ENCODE measurements at regions not wholly inside any gene's neighbourhood (a gene's known extent, or its start where the extent isn't known, plus 50 kb on each side); places are given as distances from the start of the nearest gene placed in this dataset.

GRCh38 chr3:194757647-194758061, 72.0 kb downstream of the FAM43A start:
- Histone ChIP-seq H3K36me3 (ENCODE audit: insufficient read depth) (no peaks in the 10 kb centered on the region), H3K4me3 (ENCODE audit: low read depth, low read length) (no peak overlapping the region), H3K27ac (ENCODE audit: low read depth) (no peak overlapping the region), H3K4me1 (ENCODE audit: insufficient read depth) (no peaks in the 10 kb centered on the region)
- peak; percentile 74 for DNase-seq (ENCODE audit: extremely low spot score)
- WGBS, result 30% methylated on average over 2 of the region's 2 CpGs

- DNase-seq (ENCODE audit: extremely low spot score), result no peak
- Histone ChIP-seq H3K4me1 (ENCODE audit: insufficient read depth) (no peaks in the 10 kb centered on the region), H3K4me3 (ENCODE audit: low read depth, low read length) (no peak overlapping the region), H3K36me3 (ENCODE audit: insufficient read depth) (no peaks in the 10 kb centered on the region), H3K27ac (ENCODE audit: low read depth) (no peak overlapping the region)
- 93% methylated on average over 2 of the region's 2 CpGs for WGBS
Observed at GRCh38 chr3:194758716-194759115, 73.0 kb downstream of the FAM43A start.

- no peak for DNase-seq (ENCODE audit: extremely low spot score)
- 75% methylated on average over 9 of the region's 9 CpGs for WGBS
- Histone ChIP-seq H3K27ac (ENCODE audit: low read depth) (no peak overlapping the region), H3K4me1 (ENCODE audit: insufficient read depth) (no peaks in the 10 kb centered on the region), H3K4me3 (ENCODE audit: low read depth, low read length) (no peak overlapping the region), H3K36me3 (ENCODE audit: insufficient read depth) (no peaks in the 10 kb centered on the region)
Observed at GRCh38 chr3:194760494-194761137, 74.9 kb downstream of the FAM43A start.

GRCh38 chr3:194761384-194761783, 75.7 kb downstream of the FAM43A start:
- H3K36me3 ChIP-seq (ENCODE audit: insufficient read depth), result no peaks in the 10 kb centered on the region
- H3K4me1 ChIP-seq (ENCODE audit: insufficient read depth), result no peaks in the 10 kb centered on the region
- no peak for DNase-seq (ENCODE audit: extremely low spot score)
- no peak overlapping the region for H3K4me3 ChIP-seq (ENCODE audit: low read depth, low read length)
- 38% methylated on average over 3 of the region's 3 CpGs for WGBS
- H3K27ac ChIP-seq (ENCODE audit: low read depth), result no peak overlapping the region

GRCh38 chr3:194766845-194767244, 81.2 kb downstream of the FAM43A start:
- H3K4me3 ChIP-seq (ENCODE audit: low read depth, low read length), result no peak overlapping the region
- H3K36me3 ChIP-seq (ENCODE audit: insufficient read depth), result no peaks in the 10 kb centered on the region
- no peak for DNase-seq (ENCODE audit: extremely low spot score)
- no peaks in the 10 kb centered on the region for H3K4me1 ChIP-seq (ENCODE audit: insufficient read depth)
- H3K27ac ChIP-seq (ENCODE audit: low read depth), result no peak overlapping the region
- WGBS, result 72% methylated on average over 7 of the region's 7 CpGs

GRCh38 chr3:194767446-194768207, 81.9 kb downstream of the FAM43A start:
- no peak overlapping the region for H3K27ac ChIP-seq (ENCODE audit: low read depth)
- H3K4me3 ChIP-seq (ENCODE audit: low read depth, low read length), result no peak overlapping the region
- no peaks in the 10 kb centered on the region for H3K36me3 ChIP-seq (ENCODE audit: insufficient read depth)
- WGBS, result 88% methylated on average over 8 of the region's 8 CpGs
- no peaks in the 10 kb centered on the region for H3K4me1 ChIP-seq (ENCODE audit: insufficient read depth)
- DNase-seq (ENCODE audit: extremely low spot score), result no peak

- no peaks in the 10 kb centered on the region for H3K36me3 ChIP-seq (ENCODE audit: insufficient read depth)
- WGBS, result 80% methylated on average over 10 of the region's 10 CpGs
- no peak for DNase-seq (ENCODE audit: extremely low spot score)
- no peak overlapping the region for H3K4me3 ChIP-seq (ENCODE audit: low read depth, low read length)
- H3K27ac ChIP-seq (ENCODE audit: low read depth), result no peak overlapping the region
- H3K4me1 ChIP-seq (ENCODE audit: insufficient read depth), result no peaks in the 10 kb centered on the region
Observed at GRCh38 chr3:194768586-194768985, 82.9 kb downstream of the FAM43A start.

GRCh38 chr3:194769020-194769643, 83.4 kb downstream of the FAM43A start:
- no peaks in the 10 kb centered on the region for H3K36me3 ChIP-seq (ENCODE audit: insufficient read depth)
- DNase-seq (ENCODE audit: extremely low spot score), result peak; percentile 95
- 2% methylated on average over 16 of the region's 16 CpGs for WGBS
- H3K4me3 ChIP-seq (ENCODE audit: low read depth, low read length), result peak overlapping the region; percentile 26
- no peak overlapping the region for H3K27ac ChIP-seq (ENCODE audit: low read depth)
- H3K4me1 ChIP-seq (ENCODE audit: insufficient read depth), result no peaks in the 10 kb centered on the region

GRCh38 chr3:194772241-194773000, 86.7 kb downstream of the FAM43A start:
- no peak for DNase-seq (ENCODE audit: extremely low spot score)
- Histone ChIP-seq H3K27ac (ENCODE audit: low read depth) (no peak overlapping the region), H3K36me3 (ENCODE audit: insufficient read depth) (no peaks in the 10 kb centered on the region), H3K4me1 (ENCODE audit: insufficient read depth) (no peaks in the 10 kb centered on the region), H3K4me3 (ENCODE audit: low read depth, low read length) (no peak overlapping the region)
- 72% methylated on average over 13 of the region's 13 CpGs for WGBS

- Histone ChIP-seq H3K27ac (ENCODE audit: low read depth) (no peak overlapping the region), H3K4me1 (ENCODE audit: insufficient read depth) (no peaks in the 10 kb centered on the region), H3K36me3 (ENCODE audit: insufficient read depth) (no peaks in the 10 kb centered on the region), H3K4me3 (ENCODE audit: low read depth, low read length) (no peak overlapping the region)
- DNase-seq (ENCODE audit: extremely low spot score), result no peak
- 26% methylated on average over 5 of the region's 5 CpGs for WGBS
Observed at GRCh38 chr3:194773216-194773615, 87.5 kb downstream of the FAM43A start.

- WGBS, result 60% methylated on average over 5 of the region's 5 CpGs
- no peak for DNase-seq (ENCODE audit: extremely low spot score)
- H3K27ac ChIP-seq (ENCODE audit: low read depth), result no peak overlapping the region
- H3K36me3 ChIP-seq (ENCODE audit: insufficient read depth), result no peaks in the 10 kb centered on the region
- no peak overlapping the region for H3K4me3 ChIP-seq (ENCODE audit: low read depth, low read length)
- no peaks in the 10 kb centered on the region for H3K4me1 ChIP-seq (ENCODE audit: insufficient read depth)
Observed at GRCh38 chr3:194773771-194774455, 88.2 kb downstream of the FAM43A start.

GRCh38 chr3:194775266-194775665, 89.6 kb downstream of the FAM43A start:
- no peaks in the 10 kb centered on the region for H3K4me1 ChIP-seq (ENCODE audit: insufficient read depth)
- 63% methylated on average over 3 of the region's 3 CpGs for WGBS

GRCh38 chr3:194775731-194776130, 90.0 kb downstream of the FAM43A start:
- WGBS, result 59% methylated on average over 3 of the region's 3 CpGs
- Histone ChIP-seq H3K27ac (ENCODE audit: low read depth) (no peak overlapping the region), H3K36me3 (ENCODE audit: insufficient read depth) (no peaks in the 10 kb centered on the region), H3K4me3 (ENCODE audit: low read depth, low read length) (no peak overlapping the region), H3K4me1 (ENCODE audit: insufficient read depth) (no peaks in the 10 kb centered on the region)
- no peak for DNase-seq (ENCODE audit: extremely low spot score)

More at GRCh38 chr3:194775266-194775665, 89.6 kb downstream of the FAM43A start:
- no peaks in the 10 kb centered on the region for H3K36me3 ChIP-seq (ENCODE audit: insufficient read depth)
- no peak overlapping the region for H3K27ac ChIP-seq (ENCODE audit: low read depth)
- DNase-seq (ENCODE audit: extremely low spot score), result no peak
- no peak overlapping the region for H3K4me3 ChIP-seq (ENCODE audit: low read depth, low read length)

All from urinary bladder (tissue), 3 donors.